ENCODE measurements at regions not wholly inside any gene's neighbourhood (a gene's known extent, or its start where the extent isn't known, plus 50 kb on each side); places are given as distances from the start of the nearest gene placed in this dataset.

GRCh38 chr7:118713039-118713438, 488.5 kb downstream of the ANKRD7 start:
- no peak for DNase-seq

GRCh38 chr7:118720632-118721031, 496.1 kb downstream of the ANKRD7 start:
- DNase-seq = no peak

- no peak for DNase-seq
These were observed 507.4 kb downstream of the ANKRD7 start for GRCh38 chr7:118731854-118732253.

- no peak for DNase-seq
These were observed 510.0 kb downstream of the ANKRD7 start for GRCh38 chr7:118734541-118734940.

GRCh38 chr7:118735441-118735840, 510.9 kb downstream of the ANKRD7 start:
- DNase-seq = no peak

- DNase-seq = no peak
These were observed 513.4 kb downstream of the ANKRD7 start for GRCh38 chr7:118737935-118738334.

GRCh38 chr7:118745927-118746326, 521.4 kb downstream of the ANKRD7 start:
- DNase-seq = no peak

- DNase-seq = no peak
These were observed 523.0 kb downstream of the ANKRD7 start for GRCh38 chr7:118747473-118747872.

GRCh38 chr7:118753479-118753878, 529.0 kb downstream of the ANKRD7 start:
- no peak for DNase-seq

GRCh38 chr7:118754608-118755007, 530.1 kb downstream of the ANKRD7 start:
- DNase-seq = no peak

- no peak for DNase-seq
These were observed 530.6 kb downstream of the ANKRD7 start for GRCh38 chr7:118755067-118755625.

- DNase-seq = no peak
These were observed 532.6 kb downstream of the ANKRD7 start for GRCh38 chr7:118757066-118757465.

GRCh38 chr7:118758582-118758981, 534.1 kb downstream of the ANKRD7 start:
- DNase-seq = no peak

- DNase-seq = no peak
These were observed 535.4 kb downstream of the ANKRD7 start for GRCh38 chr7:118759921-118760320.

GRCh38 chr7:118762451-118762850, 537.9 kb downstream of the ANKRD7 start:
- DNase-seq = no peak

GRCh38 chr7:118764221-118764620, 539.7 kb downstream of the ANKRD7 start:
- no peak for DNase-seq

- no peak for DNase-seq
These were observed 547.2 kb downstream of the ANKRD7 start for GRCh38 chr7:118771672-118772071.

GRCh38 chr7:118777308-118777707, 552.8 kb downstream of the ANKRD7 start:
- DNase-seq = no peak

GRCh38 chr7:118792682-118793081, 568.2 kb downstream of the ANKRD7 start:
- DNase-seq = no peak

- no peak for DNase-seq
These were observed 569.1 kb downstream of the ANKRD7 start for GRCh38 chr7:118793582-118793981.

- no peak for DNase-seq
These were observed 569.9 kb downstream of the ANKRD7 start for GRCh38 chr7:118794419-118794818.

- DNase-seq = no peak
These were observed 576.9 kb downstream of the ANKRD7 start for GRCh38 chr7:118801366-118801765.

GRCh38 chr7:118802726-118803125, 578.2 kb downstream of the ANKRD7 start:
- no peak for DNase-seq

- DNase-seq = no peak
These were observed 601.7 kb downstream of the ANKRD7 start for GRCh38 chr7:118826246-118826645.

GRCh38 chr7:118836933-118837332, 612.4 kb downstream of the ANKRD7 start:
- no peak for DNase-seq

- DNase-seq = no peak
These were observed 615.0 kb downstream of the ANKRD7 start for GRCh38 chr7:118839515-118839914.
